Fibroblast of lung (primary cell): ENCODE measurements at regions not wholly inside any gene's neighbourhood (a gene's known extent, or its start where the extent isn't known, plus 50 kb on each side); places are given as distances from the start of the nearest gene placed in this dataset.

Experiments
- EZH2 ChIP-seq: IDR thresholded peaks from 2 replicates; pipeline ENCODE4 v1.5.1; 2012; ENCODE audit warnings: low read length, control low read depth, mild to moderate bottlenecking; ENCODE audit errors: missing control alignments
- TF ChIP-seq, protein P1 (sequence below), 2 donors: IDR thresholded peaks in 1 of 2; conservative IDR thresholded peaks in 1 of 2; 1 replicate in 1 of 2; 2 replicates in 1 of 2; pipeline ENCODE4 v1.5.1; 2011 to 2012; ENCODE audit warnings: low read length in 2 of 2, control low read depth in 1 of 2, inconsistent platforms in 1 of 2, low read depth in 1 of 2, mild to moderate bottlenecking in 1 of 2

DNA sequence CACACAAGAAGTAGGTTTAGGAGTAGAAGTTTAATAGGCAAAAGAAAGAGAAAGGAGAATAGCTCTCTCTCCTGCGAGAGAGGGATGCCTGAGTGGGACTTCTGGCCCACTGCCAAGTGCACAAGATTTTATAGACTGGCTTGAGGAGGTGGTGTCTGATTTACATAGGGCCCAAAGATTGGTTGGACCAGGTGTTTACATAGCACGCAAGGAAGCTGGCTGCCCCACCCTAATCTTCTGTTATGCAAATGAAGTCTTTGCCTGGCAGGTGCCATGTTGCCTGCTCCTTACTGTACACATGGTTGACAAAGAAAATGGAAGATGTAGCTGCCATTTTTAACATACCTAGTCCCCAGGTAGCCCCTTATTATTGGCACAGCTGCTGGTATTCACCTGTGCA is 170.8 kb upstream of the GATB start:
- TF ChIP-seq, protein P1, sequence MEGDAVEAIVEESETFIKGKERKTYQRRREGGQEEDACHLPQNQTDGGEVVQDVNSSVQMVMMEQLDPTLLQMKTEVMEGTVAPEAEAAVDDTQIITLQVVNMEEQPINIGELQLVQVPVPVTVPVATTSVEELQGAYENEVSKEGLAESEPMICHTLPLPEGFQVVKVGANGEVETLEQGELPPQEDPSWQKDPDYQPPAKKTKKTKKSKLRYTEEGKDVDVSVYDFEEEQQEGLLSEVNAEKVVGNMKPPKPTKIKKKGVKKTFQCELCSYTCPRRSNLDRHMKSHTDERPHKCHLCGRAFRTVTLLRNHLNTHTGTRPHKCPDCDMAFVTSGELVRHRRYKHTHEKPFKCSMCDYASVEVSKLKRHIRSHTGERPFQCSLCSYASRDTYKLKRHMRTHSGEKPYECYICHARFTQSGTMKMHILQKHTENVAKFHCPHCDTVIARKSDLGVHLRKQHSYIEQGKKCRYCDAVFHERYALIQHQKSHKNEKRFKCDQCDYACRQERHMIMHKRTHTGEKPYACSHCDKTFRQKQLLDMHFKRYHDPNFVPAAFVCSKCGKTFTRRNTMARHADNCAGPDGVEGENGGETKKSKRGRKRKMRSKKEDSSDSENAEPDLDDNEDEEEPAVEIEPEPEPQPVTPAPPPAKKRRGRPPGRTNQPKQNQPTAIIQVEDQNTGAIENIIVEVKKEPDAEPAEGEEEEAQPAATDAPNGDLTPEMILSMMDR (conservative IDR thresholded peaks at IDR 0.05 in 1 of 2, IDR thresholded peaks at IDR 0.05 in 1 of 2; ENCODE audit: low read depth in 1 of 2, low read length in 2 of 2): no peak
- TF ChIP-seq EZH2: no peak
